ENCODE measurements at regions not wholly inside any gene's neighbourhood (a gene's known extent, or its start where the extent isn't known, plus 50 kb on each side); places are given as distances from the start of the nearest gene placed in this dataset.
"Not testable (repeated sequence)": the region's sequence is repeated elsewhere in the genome, so short reads cannot be mapped to it uniquely, and the experiment has no call there.

DNA sequence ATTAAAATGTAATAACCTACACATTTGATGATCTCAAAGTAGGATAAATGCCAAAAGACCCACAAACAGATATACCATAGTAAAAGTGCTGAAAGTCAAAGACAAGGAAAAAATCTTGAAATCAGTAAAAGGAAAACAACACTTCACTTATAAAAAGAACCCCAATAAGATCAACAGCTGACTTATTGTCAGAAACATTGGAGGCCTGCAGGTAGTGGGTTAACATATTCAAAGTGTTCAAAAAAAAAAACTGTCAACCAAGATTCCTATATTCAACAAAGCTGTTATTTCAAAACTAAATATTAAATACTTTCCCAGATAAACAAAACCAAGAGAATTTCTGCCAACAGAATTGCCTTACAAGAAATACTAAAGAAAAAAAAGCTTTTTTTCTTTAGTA is 347.1 kb downstream of the GUCY2F start:
- DNase-seq, result no peak
- Mint-ChIP-seq H3K4me3 (no peak overlapping the region), H3K4me1 (ENCODE audit: low read depth) (no peaks in the 10 kb centered on the region), H3K27ac (no peak overlapping the region), H3K36me3 (ENCODE audit: low read depth) (no peaks in the 10 kb centered on the region), H3K27me3 (ENCODE audit: low read depth) (no peaks in the 10 kb centered on the region), H3K9me3 (ENCODE audit: insufficient read depth) (no peaks in the 10 kb centered on the region)
- ATAC-seq, result no peak
- ChIA-PET CTCF (no interaction called here), POLR2A (no interaction called here)

DNA sequence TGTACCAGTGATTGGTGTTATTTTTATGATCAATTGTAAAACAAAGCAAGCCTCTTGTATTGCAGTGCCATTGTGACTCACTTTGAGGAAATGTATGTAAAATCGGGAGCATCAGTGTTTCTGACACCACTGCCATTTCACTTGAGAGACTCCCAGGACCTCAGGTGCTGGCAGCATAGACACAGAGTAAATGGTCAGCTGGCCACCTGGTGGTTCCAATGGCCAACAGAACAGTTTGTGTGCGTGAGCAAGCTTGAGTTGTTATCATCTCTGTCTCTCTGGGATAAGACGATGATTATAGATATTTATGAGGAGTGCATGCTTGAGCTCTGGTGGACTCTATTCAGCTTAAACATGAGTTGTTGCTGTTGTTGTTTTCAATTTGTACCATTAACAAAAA is 356.6 kb downstream of the GUCY2F start:
- CTCF ChIA-PET, result no interaction called here
- DNase-seq (no peak), ATAC-seq (no peak)
- Mint-ChIP-seq H3K9me3 (ENCODE audit: insufficient read depth) (peaks cover 3% of the 10 kb centered on the region), H3K27me3 (ENCODE audit: low read depth) (no peaks in the 10 kb centered on the region), H3K4me1 (ENCODE audit: low read depth) (no peaks in the 10 kb centered on the region), H3K36me3 (ENCODE audit: low read depth) (no peaks in the 10 kb centered on the region), H3K27ac (no peak overlapping the region), H3K4me3 (no peak overlapping the region)
- POLR2A ChIA-PET, result no interaction called here

- POLR2A ChIA-PET, result no interaction called here
- Mint-ChIP-seq H3K9me3 (ENCODE audit: insufficient read depth) (no peaks in the 10 kb centered on the region), H3K27ac (no peak overlapping the region), H3K4me1 (ENCODE audit: low read depth) (no peaks in the 10 kb centered on the region), H3K27me3 (ENCODE audit: low read depth) (no peaks in the 10 kb centered on the region), H3K36me3 (ENCODE audit: low read depth) (no peaks in the 10 kb centered on the region), H3K4me3 (no peak overlapping the region)
- DNase-seq, result no peak
- CTCF ChIA-PET, result no interaction called here
- ATAC-seq, result no peak
These were observed 353.0 kb upstream of the IRS4 start for GRCh38 chrX:109089359-109089758.

DNA sequence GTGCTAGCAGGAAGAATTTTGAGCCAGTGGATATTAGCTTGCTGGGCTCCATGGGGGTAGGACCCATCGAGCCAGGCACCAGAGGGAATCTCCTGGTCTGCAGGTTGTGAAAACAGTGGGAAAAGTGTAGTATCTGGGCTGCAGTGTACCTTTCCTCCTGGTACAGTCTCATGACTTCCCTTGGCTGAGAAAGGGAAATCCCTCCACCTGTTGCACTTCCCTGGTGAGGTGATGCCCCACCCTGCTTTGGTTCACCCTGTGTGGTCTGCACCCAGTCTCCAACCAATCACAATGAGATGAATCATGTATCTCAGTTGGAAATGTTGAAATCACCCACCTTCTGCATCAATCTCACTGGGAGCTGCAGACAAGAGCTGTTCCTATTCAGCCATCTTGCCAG is 341.4 kb upstream of the IRS4 start:
- DNase-seq, result no peak
- H3K4me1 Mint-ChIP-seq (ENCODE audit: low read depth), result no peaks in the 10 kb centered on the region
- POLR2A ChIA-PET, result no interaction called here
- H3K36me3 Mint-ChIP-seq (ENCODE audit: low read depth), result no peaks in the 10 kb centered on the region
- no peak overlapping the region for H3K4me3 Mint-ChIP-seq
- H3K27ac Mint-ChIP-seq, result no peak overlapping the region
- H3K27me3 Mint-ChIP-seq (ENCODE audit: low read depth), result no peaks in the 10 kb centered on the region
- no peak for ATAC-seq
- no peaks in the 10 kb centered on the region for H3K9me3 Mint-ChIP-seq (ENCODE audit: insufficient read depth)
- CTCF ChIA-PET, result no interaction called here

DNA sequence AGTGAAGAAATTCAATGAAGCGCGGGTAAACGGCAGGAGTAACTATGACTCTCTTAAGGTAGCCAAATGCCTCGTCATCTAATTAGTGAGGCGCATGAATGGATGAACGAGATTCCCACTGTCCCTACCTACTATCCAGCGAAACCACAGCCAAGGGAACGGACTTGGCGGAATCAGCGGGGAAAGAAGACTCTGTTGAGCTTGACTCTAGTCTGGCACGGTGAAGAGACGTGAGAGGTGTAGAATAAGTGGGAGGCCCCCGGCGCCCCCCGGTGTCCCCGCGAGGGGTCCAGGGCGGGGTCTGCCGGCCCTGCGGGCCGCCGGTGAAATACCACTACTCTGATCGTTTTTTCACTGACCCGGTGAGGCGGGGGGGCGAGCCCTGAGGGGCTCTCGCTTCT is 317.8 kb upstream of the IRS4 start:
- H3K4me3 Mint-ChIP-seq; H3K4me1 Mint-ChIP-seq (ENCODE audit: low read depth); H3K36me3 Mint-ChIP-seq (ENCODE audit: low read depth); H3K9me3 Mint-ChIP-seq (ENCODE audit: insufficient read depth); H3K27me3 Mint-ChIP-seq (ENCODE audit: low read depth); POLR2A ChIA-PET; CTCF ChIA-PET; ATAC-seq; H3K27ac Mint-ChIP-seq: not testable (repeated sequence)
- DNase-seq, result peak; percentile 20

GRCh38 chrX:109049903-109050302 is 313.5 kb upstream of the IRS4 start:
- H3K4me1 Mint-ChIP-seq (ENCODE audit: low read depth), result no peaks in the 10 kb centered on the region
- ChIA-PET CTCF (no interaction called here), POLR2A (no interaction called here)

DNA sequence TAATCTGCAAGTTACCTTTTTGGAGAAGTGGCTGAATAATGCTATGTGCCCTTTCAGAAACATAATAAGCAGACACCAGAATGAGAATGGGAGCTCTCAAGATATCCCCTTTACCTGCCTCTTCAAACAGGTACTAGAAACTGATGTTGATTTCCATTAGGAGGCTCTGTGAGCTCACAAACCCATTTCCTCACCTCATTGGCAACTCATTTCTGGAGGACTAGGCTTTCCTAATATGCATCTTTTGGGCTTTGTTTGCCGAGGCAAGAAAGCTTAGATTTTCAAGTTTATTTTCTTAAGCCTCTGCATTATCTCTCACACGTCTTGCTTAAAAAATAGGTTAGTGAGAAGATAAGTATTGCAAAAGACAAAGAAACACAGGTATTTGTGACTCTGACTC is 313.1 kb upstream of the IRS4 start:
- H3K4me3 Mint-ChIP-seq, result no peak overlapping the region
- CTCF ChIA-PET, result no interaction called here
- H3K4me1 Mint-ChIP-seq (ENCODE audit: low read depth), result no peaks in the 10 kb centered on the region
- H3K27me3 Mint-ChIP-seq (ENCODE audit: low read depth), result no peaks in the 10 kb centered on the region
- no peak for ATAC-seq
- H3K36me3 Mint-ChIP-seq (ENCODE audit: low read depth), result no peaks in the 10 kb centered on the region
- no peak overlapping the region for H3K27ac Mint-ChIP-seq
- POLR2A ChIA-PET, result no interaction called here
- H3K9me3 Mint-ChIP-seq (ENCODE audit: insufficient read depth), result peaks cover 4% of the 10 kb centered on the region
- DNase-seq, result no peak

More at GRCh38 chrX:109049903-109050302, 313.5 kb upstream of the IRS4 start:
- Mint-ChIP-seq H3K4me3 (no peak overlapping the region), H3K9me3 (ENCODE audit: insufficient read depth) (peaks cover 4% of the 10 kb centered on the region), H3K36me3 (ENCODE audit: low read depth) (no peaks in the 10 kb centered on the region), H3K27me3 (ENCODE audit: low read depth) (no peaks in the 10 kb centered on the region), H3K27ac (no peak overlapping the region)
- DNase-seq (no peak), ATAC-seq (no peak)

DNA sequence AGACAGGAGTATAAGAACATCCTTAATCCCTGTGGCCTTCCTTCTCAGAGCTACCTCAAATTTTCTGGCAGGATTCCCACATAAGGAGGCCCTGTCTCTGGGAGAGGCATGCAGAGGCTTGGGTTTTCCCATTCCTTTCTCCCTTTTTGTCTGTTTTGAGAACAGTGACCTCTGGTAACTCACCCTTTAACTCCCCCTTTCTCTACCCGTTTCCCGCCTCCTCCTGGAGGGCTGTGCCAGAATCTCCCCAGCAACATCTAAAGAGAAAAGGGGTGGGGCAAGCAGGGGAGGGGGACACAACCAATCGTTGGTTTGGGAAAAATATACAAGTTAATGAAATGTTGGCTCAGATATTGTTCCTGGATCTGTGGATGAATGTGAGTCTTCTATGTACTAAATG is 303.7 kb upstream of the IRS4 start:
- Mint-ChIP-seq H3K9me3 (ENCODE audit: insufficient read depth) (no peaks in the 10 kb centered on the region), H3K4me3 (no peak overlapping the region), H3K36me3 (ENCODE audit: low read depth) (no peaks in the 10 kb centered on the region), H3K27ac (no peak overlapping the region), H3K4me1 (ENCODE audit: low read depth) (no peaks in the 10 kb centered on the region), H3K27me3 (ENCODE audit: low read depth) (no peaks in the 10 kb centered on the region)
- POLR2A ChIA-PET, result no interaction called here
- CTCF ChIA-PET, result no interaction called here
- DNase-seq (no peak), ATAC-seq (no peak)

DNA sequence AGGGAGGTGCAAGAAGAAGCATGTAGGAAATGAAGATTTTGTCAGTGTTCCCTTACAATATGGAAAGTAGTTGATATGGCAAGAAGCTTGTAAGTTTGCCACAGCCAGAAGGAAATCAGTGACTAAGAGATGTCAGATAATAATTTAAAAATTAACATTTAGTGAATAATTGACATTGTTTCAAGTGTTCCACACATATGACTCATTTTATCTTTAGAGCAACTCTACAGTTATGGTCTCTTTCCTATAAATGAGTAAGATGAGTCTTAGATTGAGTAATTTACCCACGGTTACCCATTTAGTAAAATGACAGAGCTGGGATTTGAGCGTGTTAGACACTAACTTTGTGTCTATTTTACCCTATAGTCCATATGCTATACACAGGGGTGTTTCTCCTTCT is 300.3 kb upstream of the IRS4 start:
- ChIA-PET POLR2A (no interaction called here), CTCF (no interaction called here)
- Mint-ChIP-seq H3K36me3 (ENCODE audit: low read depth) (no peaks in the 10 kb centered on the region), H3K27me3 (ENCODE audit: low read depth) (no peaks in the 10 kb centered on the region), H3K9me3 (ENCODE audit: insufficient read depth) (no peaks in the 10 kb centered on the region), H3K27ac (no peak overlapping the region), H3K4me1 (ENCODE audit: low read depth) (no peaks in the 10 kb centered on the region), H3K4me3 (no peak overlapping the region)
- DNase-seq (no peak), ATAC-seq (no peak)

DNA sequence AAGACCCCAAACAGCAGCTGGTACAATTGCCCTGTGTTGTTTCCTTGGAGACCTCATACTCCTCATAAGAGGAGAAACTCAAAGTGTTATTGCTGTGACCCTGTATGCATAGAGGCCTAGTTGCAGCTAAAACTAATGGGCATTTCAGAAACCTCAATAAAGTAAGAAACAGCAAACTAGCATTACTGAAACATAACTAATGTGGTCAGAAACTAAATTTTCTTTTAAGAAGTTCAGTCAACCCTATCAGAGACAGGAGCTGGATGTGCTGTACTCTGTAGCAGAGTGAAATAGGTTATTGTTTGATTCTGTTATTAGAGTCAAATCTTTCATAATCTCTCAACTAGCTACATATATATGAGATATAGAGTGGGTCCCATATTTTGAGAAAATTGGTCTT is 257.5 kb upstream of the IRS4 start:
- no peak overlapping the region for H3K4me3 Mint-ChIP-seq
- POLR2A ChIA-PET, result no interaction called here
- CTCF ChIA-PET, result no interaction called here
- no peaks in the 10 kb centered on the region for H3K9me3 Mint-ChIP-seq (ENCODE audit: insufficient read depth)
- H3K27me3 Mint-ChIP-seq (ENCODE audit: low read depth), result no peaks in the 10 kb centered on the region
- DNase-seq (no peak), ATAC-seq (no peak)
- H3K4me1 Mint-ChIP-seq (ENCODE audit: low read depth), result no peaks in the 10 kb centered on the region
- no peak overlapping the region for H3K27ac Mint-ChIP-seq
- H3K36me3 Mint-ChIP-seq (ENCODE audit: low read depth), result no peaks in the 10 kb centered on the region

DNA sequence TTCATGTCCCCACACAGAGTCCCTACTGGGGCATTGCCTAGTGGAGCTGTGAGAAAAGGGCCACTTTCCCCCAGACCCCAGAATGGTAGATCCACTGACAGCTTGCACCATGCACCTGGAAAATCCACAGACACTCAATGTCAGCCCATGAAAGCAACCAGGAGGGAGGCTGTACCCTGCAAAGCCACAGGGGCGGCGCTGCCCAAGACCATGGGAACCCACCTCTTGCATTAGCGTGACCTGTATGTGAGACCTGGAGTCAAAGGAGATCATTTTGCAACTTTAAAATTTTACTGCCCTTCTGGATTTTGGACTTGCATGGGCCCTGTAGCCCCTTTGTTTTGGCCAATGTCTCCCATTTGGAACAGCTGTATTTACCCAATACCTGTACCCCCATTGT is 236.5 kb upstream of the IRS4 start:
- H3K27me3 Mint-ChIP-seq (ENCODE audit: low read depth); H3K4me1 Mint-ChIP-seq (ENCODE audit: low read depth); H3K36me3 Mint-ChIP-seq (ENCODE audit: low read depth); DNase-seq; ATAC-seq; H3K9me3 Mint-ChIP-seq (ENCODE audit: insufficient read depth); H3K27ac Mint-ChIP-seq; CTCF ChIA-PET; POLR2A ChIA-PET; H3K4me3 Mint-ChIP-seq: not testable (repeated sequence)

DNA sequence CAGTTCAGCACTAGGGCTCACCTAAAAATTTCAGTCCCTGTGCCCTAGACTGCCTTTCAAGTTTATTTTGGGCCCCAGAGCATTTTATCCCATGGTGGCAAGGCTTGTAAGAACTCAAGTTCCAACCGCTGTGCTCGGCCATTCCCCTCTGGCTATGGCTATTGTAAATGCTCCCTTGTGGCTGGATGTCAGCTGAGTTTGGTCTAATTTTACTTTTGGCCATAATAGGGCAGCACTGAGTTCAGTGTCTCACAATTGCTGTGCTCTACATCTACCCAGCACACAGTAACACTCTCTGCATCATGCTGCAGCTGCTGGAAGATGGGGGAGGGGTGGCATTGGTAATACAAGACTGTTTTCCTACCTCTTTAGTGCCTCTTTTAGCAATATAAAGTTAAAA is 210.8 kb upstream of the IRS4 start:
- no peaks in the 10 kb centered on the region for H3K4me1 Mint-ChIP-seq (ENCODE audit: low read depth)
- ChIA-PET CTCF (no interaction called here), POLR2A (no interaction called here)
- DNase-seq (no peak), ATAC-seq (no peak)
- H3K27ac Mint-ChIP-seq, result no peak overlapping the region
- H3K27me3 Mint-ChIP-seq (ENCODE audit: low read depth), result no peaks in the 10 kb centered on the region
- no peaks in the 10 kb centered on the region for H3K36me3 Mint-ChIP-seq (ENCODE audit: low read depth)
- H3K4me3 Mint-ChIP-seq, result no peak overlapping the region
- H3K9me3 Mint-ChIP-seq (ENCODE audit: insufficient read depth), result no peaks in the 10 kb centered on the region

- Mint-ChIP-seq H3K27ac (no peak overlapping the region), H3K36me3 (ENCODE audit: low read depth) (no peaks in the 10 kb centered on the region), H3K4me1 (ENCODE audit: low read depth) (no peaks in the 10 kb centered on the region), H3K27me3 (ENCODE audit: low read depth) (no peaks in the 10 kb centered on the region), H3K4me3 (no peak overlapping the region), H3K9me3 (ENCODE audit: insufficient read depth) (no peaks in the 10 kb centered on the region)
- CTCF ChIA-PET, result no interaction called here
- ATAC-seq (no peak), DNase-seq (no peak)
- POLR2A ChIA-PET, result no interaction called here
These were observed 210.2 kb upstream of the IRS4 start for GRCh38 chrX:108946531-108946930.

Measured in activated CD8-positive, alpha-beta T cell treated with anti-CD3 and anti-CD28 coated beads, Interleukin-2, amount 10 ng/mL, durations not matched to agents 7 days and 5 days (primary cell).